Right lung (tissue), 2 donors: ENCODE measurements at regions not wholly inside any gene's neighbourhood (a gene's known extent, or its start where the extent isn't known, plus 50 kb on each side); places are given as distances from the start of the nearest gene placed in this dataset.
"Not testable (repeated sequence)": the region's sequence is repeated elsewhere in the genome, so short reads cannot be mapped to it uniquely, and the experiment has no call there.

Source experiments
- DNase-seq, 2 donors: peaks; one replicate each; pipeline ENCODE4 v3.0.0-alpha.2; 2013

DNA sequence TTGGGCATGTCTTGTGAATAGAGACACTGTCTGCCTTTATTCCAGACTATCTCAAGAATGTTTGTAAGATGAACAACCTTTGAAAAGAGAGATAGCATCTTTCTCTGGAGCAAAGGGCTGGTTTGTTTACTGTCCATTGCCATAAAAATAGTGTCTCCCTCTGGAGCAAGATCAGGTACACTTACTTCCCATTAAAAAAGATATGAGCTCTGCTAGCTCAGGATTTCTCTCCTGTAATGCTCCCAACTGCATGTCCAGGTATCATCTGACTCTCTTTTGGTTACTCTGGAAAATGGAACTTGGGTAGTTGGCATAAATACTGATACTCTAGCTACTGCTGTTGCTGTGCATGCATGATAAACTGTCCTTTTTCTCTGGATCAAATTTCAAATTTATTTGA, 381.1 kb downstream of the TFEC start:
- no peak for DNase-seq

DNA sequence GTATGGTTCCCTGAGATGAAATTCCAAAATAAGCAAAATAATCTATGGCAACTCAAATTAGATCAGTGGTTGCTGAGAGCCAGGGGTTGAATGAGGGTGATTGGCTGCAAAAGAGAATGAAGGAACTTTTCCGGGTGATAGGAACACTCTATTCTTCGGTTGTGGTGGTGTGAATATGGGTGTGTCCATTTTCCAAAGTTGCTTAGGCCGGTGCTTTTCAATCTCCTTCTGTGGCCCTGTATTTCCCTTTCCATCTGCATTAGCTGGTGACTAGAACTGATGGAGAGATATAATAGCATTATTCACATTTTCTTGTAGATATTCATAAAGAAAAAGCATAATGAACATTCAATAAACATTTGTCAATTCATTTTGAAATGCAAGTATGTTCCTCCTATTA, 382.9 kb downstream of the TFEC start:
- no peak for DNase-seq

DNA sequence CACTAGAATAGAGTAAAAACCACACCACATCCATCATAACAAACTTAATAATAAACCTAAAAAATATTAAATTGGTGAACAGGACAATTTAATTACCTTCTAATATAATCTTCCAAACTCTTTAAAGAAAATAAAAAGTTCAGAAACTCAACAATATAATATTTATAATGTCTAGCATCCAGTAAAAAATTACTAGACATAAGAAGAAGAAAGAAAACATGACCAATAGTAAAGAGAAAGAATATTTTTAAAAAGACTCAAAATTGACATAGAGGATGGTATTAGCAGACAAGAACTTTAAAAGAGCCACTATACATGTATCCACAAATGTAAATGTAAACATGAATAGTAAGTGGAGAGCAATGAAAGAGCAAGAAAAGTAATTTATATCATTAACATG, 388.4 kb downstream of the TFEC start:
- DNase-seq = no peak

DNA sequence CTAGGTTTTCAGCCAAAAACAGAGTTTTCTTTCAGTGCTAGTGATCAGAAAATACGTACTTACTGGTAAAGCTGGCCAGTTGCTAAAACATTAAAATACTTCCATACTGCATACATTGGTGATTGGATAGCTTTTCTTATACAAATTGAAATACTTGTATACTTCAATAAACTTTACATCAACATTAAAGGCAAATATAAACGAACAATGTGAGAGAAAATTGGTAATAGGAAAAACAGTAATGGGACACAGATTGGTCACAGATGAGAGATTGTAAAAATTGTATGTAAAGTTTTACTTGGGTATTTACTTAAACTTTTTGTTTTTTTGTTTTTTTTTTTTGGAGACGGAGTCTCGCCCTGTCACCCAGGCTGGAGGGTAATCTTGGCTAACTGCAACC, 391.7 kb downstream of the TFEC start:
- no peak for DNase-seq

DNA sequence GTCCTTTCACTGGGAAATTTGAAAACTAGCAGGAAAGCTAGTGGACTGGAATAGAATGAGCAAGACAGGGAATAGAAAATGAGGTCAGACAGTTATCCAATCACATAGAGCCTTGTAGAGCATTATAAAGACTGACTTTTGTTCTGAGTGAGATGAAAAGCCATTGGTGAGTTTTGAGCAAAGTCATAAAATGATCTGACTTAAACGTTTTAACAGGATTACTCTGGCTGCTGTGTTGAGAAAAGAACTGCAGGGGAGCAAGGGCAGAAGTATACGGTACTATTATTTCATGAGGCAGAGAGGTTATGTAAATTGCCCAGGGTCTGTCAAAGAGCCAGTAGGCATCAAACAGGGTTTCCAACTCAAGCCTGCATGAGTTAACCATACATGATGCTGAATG, 393.4 kb downstream of the TFEC start:
- DNase-seq = no peak

DNA sequence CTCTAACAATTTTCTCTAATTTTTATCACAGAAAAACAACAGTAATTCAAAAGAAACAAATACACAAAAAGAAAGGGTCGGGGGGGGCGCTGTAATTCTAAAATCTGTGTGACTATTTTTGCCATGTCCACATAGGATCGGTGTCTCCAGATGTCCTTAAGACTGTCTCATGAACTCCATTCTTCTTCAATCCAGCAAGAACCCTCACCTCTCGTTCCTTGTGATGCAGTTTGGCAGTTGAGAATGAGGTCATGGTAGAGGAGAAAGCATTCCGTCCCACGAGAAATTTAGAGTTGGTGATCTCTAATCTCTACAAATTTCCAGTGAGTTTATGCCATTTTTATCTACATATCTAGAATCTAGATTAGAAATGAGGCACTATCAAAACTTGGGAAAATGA, 394.7 kb downstream of the TFEC start:
- no peak for DNase-seq

DNA sequence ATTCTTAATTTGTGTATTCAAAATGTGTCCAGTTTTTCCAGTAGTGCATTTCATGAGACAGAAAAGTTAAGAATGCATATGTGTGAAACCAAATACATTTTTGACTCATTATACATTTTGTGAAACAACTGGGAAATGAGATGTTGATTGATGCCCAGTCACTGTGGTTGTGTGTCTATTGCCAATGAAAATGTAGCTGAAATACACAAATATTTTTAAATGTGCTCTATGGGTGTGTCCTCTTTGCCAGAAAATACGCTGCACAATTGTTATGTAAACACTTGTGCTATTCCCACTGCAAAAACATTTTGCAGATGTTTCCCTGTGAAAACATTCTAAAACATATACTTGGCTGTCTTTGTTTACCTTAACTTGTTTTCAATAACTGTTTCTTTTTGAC, 395.2 kb downstream of the TFEC start:
- peak in 1 of 2 donors; percentile 12 for DNase-seq

DNA sequence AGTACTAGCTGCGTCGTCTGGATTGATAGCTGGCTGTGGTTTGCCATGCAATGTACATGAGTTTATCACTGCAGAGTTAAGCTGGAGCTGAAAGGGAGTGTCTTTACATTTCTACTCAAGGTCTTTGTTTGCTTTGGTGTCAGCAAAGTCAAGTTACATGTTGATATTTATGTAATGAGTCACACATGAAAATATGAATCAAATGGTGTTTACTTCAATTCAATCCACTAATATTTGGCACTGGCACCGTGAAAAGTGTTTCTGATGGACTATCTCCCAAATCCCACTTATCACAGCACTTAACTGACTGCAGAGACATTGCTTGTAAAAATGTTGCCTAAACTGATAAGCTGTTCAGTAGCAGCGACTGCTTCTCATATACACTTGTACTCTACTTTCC, 395.9 kb downstream of the TFEC start:
- peak in 1 of 2 donors; percentile 3 for DNase-seq

DNA sequence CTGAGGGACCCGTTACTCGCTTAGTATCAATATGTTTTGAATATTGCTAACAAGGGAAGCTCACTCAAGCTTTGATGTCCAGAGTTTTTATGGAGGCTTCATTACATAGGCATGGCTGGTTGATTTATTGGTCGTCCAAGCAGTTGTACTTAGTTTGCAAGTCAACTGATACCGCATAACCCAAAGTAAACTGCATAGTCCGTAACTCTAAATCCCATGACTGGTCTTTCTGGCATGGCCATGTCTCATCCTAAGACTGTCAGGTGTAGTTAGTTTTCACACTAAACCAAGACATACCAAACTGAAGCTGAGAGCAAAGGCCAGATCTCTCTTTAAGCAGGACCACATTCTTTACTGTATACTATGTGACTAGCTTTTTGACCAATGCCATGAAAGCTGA, 397.9 kb downstream of the TFEC start:
- DNase-seq = no peak

DNA sequence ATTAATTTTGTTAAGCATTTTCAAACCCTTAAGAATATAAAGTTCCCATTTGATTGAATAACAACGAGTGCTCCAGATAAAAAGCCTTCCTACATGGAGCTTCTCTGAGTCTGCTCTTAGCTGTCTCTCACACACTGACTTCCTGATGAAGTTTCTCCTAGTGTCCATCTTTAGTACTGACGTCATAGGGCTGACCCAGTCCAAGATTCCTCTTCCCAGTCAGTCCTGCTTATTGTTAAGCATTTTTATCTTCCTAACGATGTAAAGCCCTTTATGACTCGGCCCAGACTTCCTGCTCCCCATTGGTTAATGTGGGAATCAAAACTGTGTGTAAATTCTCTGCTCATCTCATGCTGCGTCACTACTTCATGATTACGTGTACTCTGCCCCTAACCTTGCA, 398.8 kb downstream of the TFEC start:
- DNase-seq = no peak

DNA sequence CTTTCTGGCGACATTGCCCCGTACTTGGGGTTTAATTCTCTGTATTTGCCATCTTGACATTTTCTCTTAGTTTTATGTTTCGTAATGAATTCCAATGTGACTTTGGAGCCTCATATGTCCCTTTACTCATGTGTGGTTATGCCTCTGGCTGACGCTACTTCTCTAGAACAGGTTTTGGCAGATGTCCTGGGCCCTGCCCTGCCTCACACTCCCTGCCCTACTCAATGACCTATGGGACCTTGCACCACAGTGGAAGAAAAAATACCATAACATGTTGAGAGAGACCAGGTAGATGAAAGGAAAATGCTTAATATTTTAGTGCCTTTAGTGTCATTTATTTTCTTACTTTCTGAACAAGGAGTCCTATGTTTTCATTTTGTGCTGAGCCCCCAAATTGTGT, 400.5 kb downstream of the TFEC start:
- DNase-seq = no peak

DNA sequence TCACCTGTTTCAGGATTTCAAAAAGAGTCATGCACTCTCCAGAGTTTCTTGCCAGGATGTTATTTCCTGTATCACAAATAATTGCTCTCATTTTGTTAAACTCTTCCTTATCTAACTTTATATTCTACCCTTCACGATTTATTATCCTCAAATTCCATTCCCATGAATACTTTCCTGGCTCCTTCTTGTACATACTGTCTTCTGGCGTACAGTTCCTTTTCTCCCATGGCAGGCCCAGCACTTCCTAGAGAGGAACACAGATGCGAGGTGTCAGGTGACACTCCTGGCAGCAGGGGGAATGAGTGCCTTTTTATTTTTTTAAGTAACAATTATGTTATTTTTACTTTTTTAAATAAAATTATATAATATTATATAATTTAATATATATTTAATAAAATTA, 411.9 kb downstream of the TFEC start:
- DNase-seq = no peak

DNA sequence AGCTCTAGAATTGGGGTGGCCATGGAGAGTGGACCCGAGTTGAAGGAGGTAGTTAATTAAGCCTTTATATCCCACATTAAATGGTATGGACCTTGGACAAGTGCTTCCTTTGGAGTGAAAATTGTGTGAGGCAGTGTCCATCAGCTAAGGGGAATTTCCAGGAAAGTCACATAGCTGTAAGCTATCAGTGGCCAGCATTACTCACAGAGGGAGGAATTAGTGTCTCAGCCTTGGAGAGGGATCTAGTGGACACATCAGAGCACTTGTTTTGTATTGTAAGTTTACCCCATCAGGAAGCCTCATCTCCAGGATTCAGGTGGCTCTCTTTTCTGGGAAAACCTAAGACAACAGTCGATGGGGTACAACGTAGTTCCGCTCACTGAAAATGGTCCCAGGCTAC, 416.7 kb downstream of the TFEC start:
- DNase-seq = no peak

DNA sequence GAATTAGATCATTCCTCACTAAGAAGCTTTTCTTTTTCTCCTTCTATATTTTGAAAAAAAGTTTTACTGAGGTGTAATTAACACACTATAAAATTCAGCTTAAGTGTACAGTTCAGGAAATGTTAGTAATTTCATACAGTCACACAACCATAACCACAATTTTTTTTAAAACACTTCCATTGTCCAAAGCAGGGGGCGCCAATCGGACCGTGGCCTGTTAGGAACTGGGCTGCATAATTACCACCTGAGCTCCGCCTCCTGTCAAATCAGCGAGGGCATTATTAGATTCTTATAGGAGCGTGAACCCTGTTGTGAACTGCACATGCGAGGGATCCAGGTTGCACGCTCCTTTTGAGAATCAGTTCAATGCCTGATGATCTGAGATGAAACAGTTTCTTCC, 427.1 kb downstream of the TFEC start:
- no peak for DNase-seq

DNA sequence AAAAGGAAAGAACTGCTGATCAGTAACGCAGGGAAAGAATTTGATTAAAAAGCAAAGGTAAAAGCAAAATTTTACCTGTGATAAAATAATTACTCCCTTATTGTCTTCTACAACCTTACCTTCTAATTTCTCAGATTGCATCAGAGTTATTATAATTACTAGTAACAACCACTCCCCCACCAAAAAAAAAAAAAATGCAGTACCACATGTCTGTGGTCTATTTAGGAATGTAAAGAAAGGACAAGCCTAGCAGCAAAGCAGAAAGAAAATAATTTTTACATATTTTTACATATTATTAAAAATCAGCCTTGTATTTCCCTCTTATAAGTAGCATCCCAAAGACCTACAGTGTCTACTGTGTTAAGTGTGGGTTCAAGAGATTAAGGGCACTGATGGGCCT, 430.4 kb downstream of the TFEC start:
- no peak for DNase-seq

DNA sequence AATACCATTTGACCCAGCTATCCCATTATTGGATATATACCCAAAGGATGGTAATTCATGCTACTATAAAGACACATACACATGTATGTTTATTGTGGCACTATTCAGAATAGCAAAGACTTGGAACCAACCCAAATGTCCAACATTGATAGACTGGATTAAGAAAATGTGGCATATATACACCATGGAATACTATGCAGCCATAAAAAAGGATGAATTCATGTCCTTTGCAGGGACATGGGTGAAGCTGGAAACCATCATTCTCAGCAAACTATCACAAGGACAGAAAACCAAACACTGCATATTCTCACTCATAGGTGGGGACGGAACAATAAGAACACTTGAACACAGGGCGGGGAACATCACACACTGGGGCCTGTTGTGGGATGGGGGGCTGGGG, 431.4 kb downstream of the TFEC start:
- not testable (repeated sequence) for DNase-seq

DNA sequence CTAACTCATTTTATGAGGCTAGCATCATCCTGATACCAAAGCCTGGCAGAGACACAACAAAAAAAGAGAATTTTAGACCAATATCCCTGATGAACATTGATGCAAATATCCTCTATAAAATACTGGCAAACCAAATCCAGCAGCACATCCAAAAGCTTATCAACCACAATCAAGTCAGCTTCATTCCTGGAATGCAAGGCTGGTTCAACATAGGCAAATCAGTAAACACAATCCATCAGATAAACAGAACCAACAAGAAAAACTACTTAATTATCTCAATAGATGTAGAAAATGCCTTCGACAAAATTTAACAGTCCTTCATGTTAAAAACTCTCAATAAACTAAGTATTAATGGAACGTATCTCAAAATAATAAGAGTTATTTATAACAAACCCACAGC, 433.3 kb downstream of the TFEC start:
- DNase-seq = not testable (repeated sequence)

DNA sequence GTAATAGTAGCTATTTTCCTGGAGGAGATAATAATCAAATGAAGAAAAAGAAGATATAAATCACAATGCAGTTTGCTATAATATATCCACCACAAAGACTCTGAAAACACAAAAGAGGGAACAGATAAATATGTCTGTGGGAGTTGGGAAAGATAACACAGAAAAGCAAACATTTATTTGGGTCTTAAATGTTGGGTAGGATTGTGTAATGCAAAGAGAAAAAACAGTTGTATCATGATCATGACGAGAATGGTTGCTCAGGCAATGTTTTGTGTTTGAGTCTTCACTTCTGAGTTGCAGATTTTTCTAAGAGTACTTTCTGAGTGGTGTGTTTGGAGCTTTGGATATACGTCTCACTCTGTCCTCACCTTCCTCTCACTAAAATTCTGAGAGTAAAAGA, 437.5 kb downstream of the TFEC start:
- DNase-seq = no peak

DNA sequence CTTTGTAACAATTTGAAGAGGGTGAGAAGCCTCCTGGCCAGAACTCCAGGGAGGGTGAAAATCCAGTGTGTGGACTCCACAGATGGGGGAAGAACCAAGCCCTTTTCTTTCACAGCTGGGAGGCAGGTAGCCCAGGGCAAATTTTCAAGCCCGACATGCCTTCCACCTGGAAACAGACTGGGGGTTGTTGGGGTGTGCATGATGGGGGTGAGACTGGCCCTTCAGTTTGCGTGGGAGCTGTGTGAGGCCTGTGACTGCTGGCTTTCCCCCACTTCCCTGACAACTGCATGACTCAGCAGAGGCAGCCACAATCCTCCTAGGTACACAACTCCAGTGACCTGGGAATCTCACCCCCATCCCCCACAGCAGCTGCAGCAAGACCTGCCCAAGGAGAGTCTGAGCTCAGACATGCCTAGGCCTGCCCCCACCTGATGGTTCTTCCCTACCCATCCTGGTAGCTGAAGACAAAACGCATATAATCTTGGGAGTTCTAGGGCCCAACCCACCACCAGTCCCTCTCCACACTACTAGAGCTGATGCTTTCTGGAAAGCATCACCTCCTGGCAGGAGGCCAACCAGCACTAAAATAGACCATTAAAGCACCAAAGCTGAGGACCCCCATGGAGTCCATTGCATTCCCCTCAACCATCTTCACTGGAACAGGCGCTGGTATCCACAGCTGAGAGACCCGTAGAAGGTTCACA, 445.4 kb downstream of the TFEC start:
- DNase-seq = no peak

DNA sequence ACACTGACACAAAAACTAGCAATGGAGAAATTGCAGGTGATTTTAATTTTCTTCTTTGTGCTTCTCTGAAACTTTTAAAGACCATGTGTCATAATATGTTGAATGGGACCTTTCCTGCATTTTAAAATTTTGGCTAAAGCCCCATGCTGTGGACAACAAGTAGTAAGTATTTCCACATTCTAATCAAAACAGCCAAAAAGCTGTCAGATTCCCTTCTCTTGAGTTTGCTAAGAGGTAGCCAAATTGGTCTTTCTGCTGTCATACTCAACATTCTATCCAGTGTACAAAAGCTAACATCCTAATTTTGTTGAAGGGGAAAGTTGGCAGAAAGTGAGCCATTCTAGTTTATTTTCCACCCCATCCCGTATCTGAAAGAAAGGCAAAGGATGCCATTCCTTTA, 447.6 kb downstream of the TFEC start:
- DNase-seq = no peak

DNA sequence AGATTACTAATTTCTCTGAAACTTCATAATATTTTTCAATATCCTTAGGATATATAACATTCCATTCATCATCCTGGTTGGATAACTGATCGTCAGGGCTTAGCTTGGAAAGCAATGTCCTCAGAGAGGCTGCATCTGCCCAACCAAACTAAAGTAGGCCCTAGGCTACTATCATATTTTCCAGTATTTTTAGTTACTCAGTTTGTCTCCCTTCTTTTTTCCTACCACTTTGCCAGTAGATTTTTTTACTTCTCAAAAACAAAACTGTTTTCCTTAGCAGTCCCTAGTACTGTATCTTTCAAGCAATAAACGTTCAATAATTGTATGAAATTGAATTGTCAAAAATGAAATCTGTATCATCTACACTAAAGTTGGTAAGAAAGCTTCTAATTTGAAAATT, 452.0 kb downstream of the TFEC start:
- DNase-seq = no peak

DNA sequence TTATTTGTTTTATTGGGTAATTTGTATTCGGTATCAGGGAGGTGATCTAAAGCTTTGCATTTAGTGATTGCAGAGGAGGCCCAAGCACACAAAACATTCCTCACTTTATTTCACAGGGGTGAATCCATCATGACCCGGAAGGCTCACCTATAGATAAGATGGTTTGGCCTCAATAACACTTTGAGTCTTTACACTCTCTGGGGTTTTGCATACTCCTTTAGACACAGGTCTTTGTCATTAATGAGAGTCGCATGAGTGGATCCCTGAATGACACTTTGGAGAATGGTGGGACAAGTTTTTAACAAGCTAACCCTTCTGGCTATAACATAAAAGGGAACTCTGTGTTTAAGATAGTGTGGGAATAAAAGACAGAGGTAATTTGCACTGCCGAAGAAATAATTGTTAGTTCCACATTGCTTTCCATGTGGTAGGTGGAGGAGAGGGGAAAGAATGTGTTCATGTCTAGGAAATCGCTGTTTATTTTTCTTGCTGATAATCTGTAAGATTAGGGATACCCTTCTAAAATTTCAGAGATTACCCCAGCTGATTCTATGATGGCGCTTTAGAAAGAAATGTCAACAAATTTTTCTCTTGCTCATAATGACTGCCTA, 455.8 kb downstream of the TFEC start:
- no peak for DNase-seq

DNA sequence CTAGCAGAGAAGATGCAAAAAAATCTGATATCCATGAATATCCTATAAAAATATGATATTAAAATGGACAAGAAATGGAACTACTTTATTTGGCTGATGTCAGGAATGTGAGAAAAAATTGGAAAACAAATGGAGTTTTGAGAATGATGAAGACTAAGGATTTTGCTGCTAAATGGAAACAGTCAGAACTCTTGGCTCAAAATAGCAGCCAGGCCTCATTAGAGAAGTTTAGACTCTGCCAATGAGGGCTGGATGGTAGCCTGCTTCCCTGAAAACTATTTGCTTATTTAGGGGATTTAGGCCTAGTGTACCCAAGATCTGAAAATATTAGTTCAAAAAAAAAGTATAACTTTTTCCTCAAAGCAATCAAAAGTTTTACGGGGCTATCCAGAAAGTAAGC, 458.5 kb downstream of the TFEC start:
- DNase-seq = no peak
